Activated CD8-positive, alpha-beta memory T cell treated with anti-CD3 and anti-CD28 coated beads, Interleukin-2, amount 10 ng/mL, durations not matched to agents 7 days and 5 days (primary cell): ENCODE measurements at regions not wholly inside any gene's neighbourhood (a gene's known extent, or its start where the extent isn't known, plus 50 kb on each side); places are given as distances from the start of the nearest gene placed in this dataset.

Source experiments
- ATAC-seq: fragments of 150-1000 bp; cut with Tn5 transposase; one replicate; pipeline ENCODE4 v1.10.0; 2021; ENCODE audit warnings: moderate library complexity
- CTCF ChIA-PET: fragments of 350-600 bp; sonication (Branson Sonifier 250); formaldehyde crosslinking; loops from one replicate; lab custom pipeline; 2021; ENCODE audit warnings: antibody characterized with exemption; lab: Charles Lee
- DNase-seq: peaks from one replicate; pipeline ENCODE4 v3.0.0-alpha.2; 2020
- H3K27ac Mint-ChIP-seq: one replicate; pipeline ENCODE4 v1.8.0; 2021; ENCODE audit warnings: mild to moderate bottlenecking, mixed read lengths
- H3K27me3 Mint-ChIP-seq: one replicate; pipeline ENCODE4 v1.8.0; 2021; ENCODE audit warnings: mixed read lengths
- H3K36me3 Mint-ChIP-seq: one replicate; pipeline ENCODE4 v1.8.0; 2021; ENCODE audit warnings: mild to moderate bottlenecking, mixed read lengths
- H3K4me1 Mint-ChIP-seq: one replicate; pipeline ENCODE4 v1.8.0; 2021; ENCODE audit warnings: mixed read lengths
- H3K4me3 Mint-ChIP-seq: one replicate; pipeline ENCODE4 v1.8.0; 2021; ENCODE audit warnings: mild to moderate bottlenecking, moderate library complexity, mixed read lengths
- H3K9me3 Mint-ChIP-seq: one replicate; pipeline ENCODE4 v1.8.0; 2022; ENCODE audit warnings: low read depth, mixed read lengths

DNA sequence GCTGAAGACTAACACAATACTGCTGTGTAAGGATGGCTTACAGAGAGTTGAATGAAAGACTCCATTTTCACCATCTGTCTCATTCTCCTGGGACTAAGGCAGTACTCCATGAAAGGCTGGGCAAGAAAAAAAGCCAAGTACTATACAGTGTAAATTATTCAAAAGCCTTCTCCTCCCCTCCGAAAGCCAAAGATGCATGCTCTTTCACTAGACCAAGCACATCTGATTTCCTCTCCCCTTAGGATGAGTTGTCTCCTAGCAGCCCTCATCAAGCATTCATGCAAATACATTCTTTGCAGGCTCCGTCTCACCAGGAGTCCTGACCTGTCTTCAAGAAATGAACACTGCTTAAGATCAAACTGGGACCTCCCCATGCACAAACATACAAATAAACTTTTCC, 133.5 kb upstream of the THBS1 start:
- Mint-ChIP-seq H3K36me3 (no peaks in the 10 kb centered on the region), H3K4me1 (no peaks in the 10 kb centered on the region), H3K27ac (no peak overlapping the region), H3K9me3 (no peaks in the 10 kb centered on the region), H3K4me3 (no peak overlapping the region), H3K27me3 (peaks cover 47% of the 10 kb centered on the region)
- ATAC-seq = no peak
- no peak for DNase-seq
- CTCF ChIA-PET = no interaction called here

- DNase-seq (no peak), ATAC-seq (no peak)
- no peaks in the 10 kb centered on the region for H3K9me3 Mint-ChIP-seq
- no peaks in the 10 kb centered on the region for H3K36me3 Mint-ChIP-seq
- H3K4me1 Mint-ChIP-seq = no peaks in the 10 kb centered on the region
- H3K27me3 Mint-ChIP-seq = peaks cover 47% of the 10 kb centered on the region
- no peak overlapping the region for H3K4me3 Mint-ChIP-seq
- CTCF ChIA-PET = no interaction called here
- no peak overlapping the region for H3K27ac Mint-ChIP-seq
Measured at GRCh38 chr15:39447881-39448280, 133.0 kb upstream of the THBS1 start.

GRCh38 chr15:39448409-39448808, 132.5 kb upstream of the THBS1 start:
- DNase-seq (no peak), ATAC-seq (no peak)
- Mint-ChIP-seq H3K4me1 (peaks cover 2% of the 10 kb centered on the region), H3K27ac (no peak overlapping the region), H3K36me3 (no peaks in the 10 kb centered on the region), H3K4me3 (no peak overlapping the region), H3K9me3 (no peaks in the 10 kb centered on the region), H3K27me3 (peaks cover 48% of the 10 kb centered on the region)
- CTCF ChIA-PET = no interaction called here

GRCh38 chr15:39451121-39451688, 129.7 kb upstream of the THBS1 start:
- DNase-seq = no peak
- H3K27me3 Mint-ChIP-seq = peaks cover 36% of the 10 kb centered on the region

DNA sequence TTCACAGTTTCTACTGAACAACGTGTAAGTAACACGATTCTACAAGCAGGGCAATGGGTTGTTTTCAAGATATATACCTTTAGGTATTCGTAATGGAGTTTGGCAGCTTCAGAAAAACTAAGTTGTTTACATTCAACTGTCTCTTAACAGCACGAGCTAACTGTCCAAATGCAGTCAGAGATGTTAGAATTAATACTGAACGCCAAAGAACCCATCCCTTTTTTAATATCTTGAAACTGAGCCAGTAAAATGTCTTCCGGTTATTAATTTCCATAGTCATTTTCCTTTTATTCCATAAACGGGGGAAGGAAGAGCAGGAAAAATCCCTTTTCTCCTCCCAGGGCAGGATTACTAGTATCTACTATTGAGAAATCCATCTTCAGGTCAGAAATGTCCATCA, 129.0 kb upstream of the THBS1 start:
- Mint-ChIP-seq H3K27ac (no peak overlapping the region), H3K9me3 (no peaks in the 10 kb centered on the region), H3K27me3 (peaks cover 34% of the 10 kb centered on the region), H3K36me3 (no peaks in the 10 kb centered on the region), H3K4me3 (no peak overlapping the region), H3K4me1 (peaks cover 8% of the 10 kb centered on the region)
- ATAC-seq (no peak), DNase-seq (no peak)
- CTCF ChIA-PET = no interaction called here

More at GRCh38 chr15:39451121-39451688, 129.7 kb upstream of the THBS1 start:
- Mint-ChIP-seq H3K9me3 (no peaks in the 10 kb centered on the region), H3K4me1 (peaks cover 8% of the 10 kb centered on the region), H3K4me3 (no peak overlapping the region), H3K36me3 (no peaks in the 10 kb centered on the region), H3K27ac (no peak overlapping the region)
- CTCF ChIA-PET = interaction anchor here (0.5 kb wide), 1 partner anchor 993 kb away, joined by 3 read pairs; no protein-coding TSS in a partner anchor
- ATAC-seq = no peak

DNA sequence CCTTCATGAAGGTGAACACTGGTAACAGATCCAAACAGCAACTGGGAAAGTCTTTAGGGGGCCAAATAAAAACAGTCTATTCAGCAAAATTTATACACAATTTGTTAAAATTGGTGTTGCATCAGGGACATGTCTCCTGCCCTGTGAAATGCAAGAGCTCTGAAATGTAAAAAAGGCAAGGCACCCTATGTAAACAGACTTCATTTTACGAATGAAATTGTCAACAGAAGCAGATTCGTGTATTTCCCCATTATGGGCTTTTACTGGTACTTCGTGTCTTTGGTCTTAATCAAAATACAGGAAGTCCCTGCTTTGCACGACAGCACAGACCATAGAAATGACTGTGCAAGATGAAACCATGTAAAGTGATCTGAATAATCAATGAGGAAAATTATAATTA, 127.3 kb upstream of the THBS1 start:
- Mint-ChIP-seq H3K36me3 (no peaks in the 10 kb centered on the region), H3K4me3 (no peak overlapping the region), H3K27me3 (peaks cover 29% of the 10 kb centered on the region), H3K4me1 (peaks cover 8% of the 10 kb centered on the region), H3K9me3 (no peaks in the 10 kb centered on the region), H3K27ac (no peak overlapping the region)
- CTCF ChIA-PET = no interaction called here
- ATAC-seq (peak; percentile 20), DNase-seq (peak; percentile 51)

- ATAC-seq (no peak), DNase-seq (no peak)
- H3K4me1 Mint-ChIP-seq = peaks cover 8% of the 10 kb centered on the region
- no peaks in the 10 kb centered on the region for H3K36me3 Mint-ChIP-seq
- no peaks in the 10 kb centered on the region for H3K9me3 Mint-ChIP-seq
- H3K27ac Mint-ChIP-seq = no peak overlapping the region
- no peak overlapping the region for H3K4me3 Mint-ChIP-seq
- peaks cover 26% of the 10 kb centered on the region for H3K27me3 Mint-ChIP-seq
- CTCF ChIA-PET = no interaction called here
Measured at GRCh38 chr15:39454189-39454986, 126.5 kb upstream of the THBS1 start.

DNA sequence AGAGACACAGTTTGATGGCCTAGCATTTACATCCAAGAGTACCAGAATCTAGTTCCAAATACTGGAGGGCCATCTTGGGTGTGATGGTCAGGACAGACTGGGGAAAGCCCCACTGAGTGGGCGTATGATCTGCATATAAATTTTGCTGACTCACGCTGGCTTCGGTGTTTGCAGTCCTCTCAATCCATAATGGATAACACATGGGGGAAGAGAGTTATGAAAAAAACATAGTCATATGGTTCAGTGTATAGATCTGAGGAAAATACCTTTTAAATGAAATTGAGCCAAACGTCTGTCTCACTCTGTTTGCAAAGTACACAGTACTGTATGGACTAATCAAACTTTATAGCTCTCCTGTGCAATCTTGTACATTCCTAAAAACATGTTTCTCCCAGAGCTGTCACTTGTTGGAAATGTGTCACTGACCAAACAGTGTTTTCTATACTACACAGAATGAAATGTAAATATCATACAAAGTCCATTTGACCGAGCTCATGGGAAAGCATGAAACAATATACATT, 125.3 kb upstream of the THBS1 start:
- Mint-ChIP-seq H3K4me1 (peaks cover 8% of the 10 kb centered on the region), H3K36me3 (no peaks in the 10 kb centered on the region), H3K9me3 (no peaks in the 10 kb centered on the region), H3K4me3 (no peak overlapping the region), H3K27ac (no peak overlapping the region), H3K27me3 (peaks cover 18% of the 10 kb centered on the region)
- no peak for DNase-seq
- CTCF ChIA-PET = no interaction called here
- no peak for ATAC-seq

DNA sequence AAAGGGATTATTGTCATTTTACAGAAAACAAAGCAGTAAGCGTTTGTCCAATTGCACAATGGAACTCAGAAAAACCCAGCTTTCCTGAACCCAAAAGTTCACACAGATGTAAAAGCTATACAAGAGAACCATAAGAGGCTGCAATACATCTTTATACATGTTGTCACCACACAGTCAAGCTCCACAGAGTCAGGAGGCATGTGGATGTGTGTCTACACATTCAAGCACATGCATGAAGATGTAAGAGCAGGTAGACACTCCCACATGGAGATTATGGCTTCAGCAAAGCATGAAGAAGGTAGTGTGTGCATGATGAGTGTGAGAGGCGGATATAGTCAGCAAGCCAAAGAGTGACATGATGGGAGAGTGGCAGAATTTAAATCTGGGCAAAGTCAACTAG, 124.7 kb upstream of the THBS1 start:
- H3K36me3 Mint-ChIP-seq = no peaks in the 10 kb centered on the region
- no peak for ATAC-seq
- peaks cover 8% of the 10 kb centered on the region for H3K4me1 Mint-ChIP-seq
- peaks cover 14% of the 10 kb centered on the region for H3K27me3 Mint-ChIP-seq
- CTCF ChIA-PET = no interaction called here
- H3K27ac Mint-ChIP-seq = no peak overlapping the region
- no peak for DNase-seq
- H3K9me3 Mint-ChIP-seq = no peaks in the 10 kb centered on the region
- H3K4me3 Mint-ChIP-seq = no peak overlapping the region

GRCh38 chr15:39456582-39457330, 124.1 kb upstream of the THBS1 start:
- Mint-ChIP-seq H3K4me3 (no peak overlapping the region), H3K4me1 (peaks cover 8% of the 10 kb centered on the region), H3K9me3 (no peaks in the 10 kb centered on the region), H3K36me3 (no peaks in the 10 kb centered on the region), H3K27me3 (peaks cover 14% of the 10 kb centered on the region), H3K27ac (no peak overlapping the region)
- CTCF ChIA-PET = no interaction called here
- no peak for ATAC-seq
- no peak for DNase-seq

DNA sequence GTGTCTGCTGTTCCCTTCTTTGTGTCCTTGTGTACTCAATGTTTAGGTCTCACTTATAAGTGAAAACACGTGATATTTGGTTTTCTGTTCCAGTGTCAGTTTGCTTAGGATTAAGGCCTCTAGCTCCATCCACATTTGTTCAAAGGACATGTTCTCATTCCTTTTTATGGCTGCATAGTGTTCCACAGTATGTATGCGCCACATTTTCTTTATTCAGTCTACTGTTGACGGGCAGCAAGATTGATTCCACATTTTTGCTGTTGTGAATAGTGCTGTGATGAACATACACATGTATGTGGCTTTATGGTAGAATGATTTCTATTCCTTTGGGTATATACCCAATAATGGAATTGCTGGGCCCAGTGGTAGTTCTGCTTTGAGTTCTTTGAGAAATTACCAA, 122.7 kb upstream of the THBS1 start:
- no peak for DNase-seq
- ATAC-seq = no peak
- Mint-ChIP-seq H3K4me3 (no peak overlapping the region), H3K27ac (no peak overlapping the region), H3K4me1 (peaks cover 8% of the 10 kb centered on the region), H3K36me3 (no peaks in the 10 kb centered on the region), H3K27me3 (peaks cover 15% of the 10 kb centered on the region), H3K9me3 (no peaks in the 10 kb centered on the region)
- CTCF ChIA-PET = no interaction called here

DNA sequence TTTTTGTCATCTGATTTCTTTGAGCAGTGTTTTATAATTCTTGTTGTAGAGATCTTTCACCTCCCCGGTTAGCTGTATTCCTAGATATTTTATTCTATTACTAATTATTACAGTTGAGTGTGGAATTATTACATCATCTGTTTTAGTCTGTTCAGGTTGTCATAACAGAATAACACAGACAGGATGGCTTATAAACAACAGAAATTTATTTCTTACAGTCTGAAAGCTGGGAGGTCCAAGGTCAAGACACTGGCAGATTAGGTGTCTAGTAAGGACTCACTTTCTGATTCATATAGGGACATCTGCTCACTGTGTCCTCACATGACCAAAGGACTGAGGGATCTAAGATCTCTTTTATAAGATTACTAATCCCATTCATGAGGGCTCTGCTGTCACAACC, 121.3 kb upstream of the THBS1 start:
- Mint-ChIP-seq H3K9me3 (no peaks in the 10 kb centered on the region), H3K36me3 (no peaks in the 10 kb centered on the region), H3K4me3 (no peak overlapping the region), H3K27me3 (peaks cover 13% of the 10 kb centered on the region), H3K27ac (no peak overlapping the region), H3K4me1 (no peaks in the 10 kb centered on the region)
- ATAC-seq = no peak
- CTCF ChIA-PET = no interaction called here
- DNase-seq = no peak

- Mint-ChIP-seq H3K27me3 (peaks cover 13% of the 10 kb centered on the region), H3K27ac (no peak overlapping the region), H3K36me3 (no peaks in the 10 kb centered on the region), H3K4me1 (no peaks in the 10 kb centered on the region), H3K4me3 (no peak overlapping the region), H3K9me3 (no peaks in the 10 kb centered on the region)
- CTCF ChIA-PET = no interaction called here
- no peak for ATAC-seq
- DNase-seq = no peak
Measured at GRCh38 chr15:39460748-39461147, 120.1 kb upstream of the THBS1 start.
